Cardiac fibroblast (primary cell): ENCODE measurements at regions not wholly inside any gene's neighbourhood (a gene's known extent, or its start where the extent isn't known, plus 50 kb on each side); places are given as distances from the start of the nearest gene placed in this dataset.
A peak's percentile ranks its signal among the peaks of the same experiment; 100 is the strongest.

ENCODE experiments used
- DNase-seq, 2 donors: peaks; one replicate each; pipeline versions ENCODE4 v3.0.0 to v3.0.0-alpha.2; 2010; ENCODE audit warnings: low read depth in 2 of 2
- H3K4me3 ChIP-seq, 2 donors: replicated peaks in 1 of 2; 1 replicate in 1 of 2; 2 replicates in 1 of 2; pipeline ENCODE4 v1.5.1; 2011; ENCODE audit warnings: low read depth in 2 of 2, low read length in 2 of 2, mild to moderate bottlenecking in 2 of 2, moderate library complexity in 1 of 2
- CTCF ChIP-seq: IDR thresholded peaks from one replicate; pipeline ENCODE4 v1.5.1; 2011; ENCODE audit warnings: low read depth, mild to moderate bottlenecking, low read length, inconsistent platforms

- no peak for TF ChIP-seq CTCF
- H3K4me3 ChIP-seq = no peak overlapping the region
- peak in 1 of 2 donors; percentile 9 for DNase-seq
Measured at GRCh38 chr9:97747201-97747965, 50.2 kb upstream of the XPA start.

GRCh38 chr9:97748525-97748924 lies 51.4 kb upstream of the XPA start:
- H3K4me3 ChIP-seq = no peak overlapping the region
- TF ChIP-seq CTCF = no peak
- no peak for DNase-seq

GRCh38 chr9:97749928-97750327 lies 52.8 kb upstream of the XPA start:
- no peak for TF ChIP-seq CTCF
- DNase-seq = no peak

GRCh38 chr9:97751531-97751930 lies 54.4 kb upstream of the XPA start:
- DNase-seq = no peak
- no peak overlapping the region for H3K4me3 ChIP-seq
- TF ChIP-seq CTCF = no peak

More at GRCh38 chr9:97749928-97750327, 52.8 kb upstream of the XPA start:
- H3K4me3 ChIP-seq = no peak overlapping the region

GRCh38 chr9:97752274-97752673 lies 55.1 kb upstream of the XPA start:
- no peak for DNase-seq
- H3K4me3 ChIP-seq = no peak overlapping the region
- TF ChIP-seq CTCF = no peak

GRCh38 chr9:97753364-97753763 lies 56.2 kb upstream of the XPA start:
- H3K4me3 ChIP-seq = no peak overlapping the region
- no peak for DNase-seq
- no peak for TF ChIP-seq CTCF

- DNase-seq = no peak
- no peak for TF ChIP-seq CTCF
- H3K4me3 ChIP-seq = no peak overlapping the region
Measured at GRCh38 chr9:97753975-97754374, 56.8 kb upstream of the XPA start.
